NCI-H460 (cell line): ENCODE measurements at regions not wholly inside any gene's neighbourhood (a gene's known extent, or its start where the extent isn't known, plus 50 kb on each side); places are given as distances from the start of the nearest gene placed in this dataset.
"Not testable (repeated sequence)": the region's sequence is repeated elsewhere in the genome, so short reads cannot be mapped to it uniquely, and the experiment has no call there.

ENCODE experiments used
- DNase-seq: peaks from one replicate; pipeline ENCODE4 v3.0.0-alpha.2; 2016; ENCODE audit warnings: low read depth; ENCODE audit errors: extremely low read depth

DNA sequence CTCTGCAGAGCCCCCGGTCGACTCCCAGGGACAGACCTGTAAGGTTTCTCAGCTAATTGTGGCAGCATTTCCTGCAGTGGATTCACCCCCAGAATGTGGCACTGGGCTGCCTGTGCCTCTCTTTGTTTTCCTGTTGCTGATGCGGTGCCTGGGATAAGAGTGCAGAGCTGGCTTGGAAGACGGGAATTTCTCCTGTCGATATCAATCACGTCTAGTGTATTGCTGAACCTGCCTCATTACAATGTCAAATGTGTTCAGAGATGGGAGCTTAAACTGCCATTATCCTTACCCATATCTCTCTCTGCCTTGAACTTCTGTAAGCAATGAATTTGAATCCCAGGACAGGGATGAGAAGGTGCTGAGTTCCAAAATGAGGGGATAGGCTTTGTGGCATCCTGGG is 350.9 kb downstream of the ADGRD1 start:
- DNase-seq, result not testable (repeated sequence)

GRCh38 chr12:131309700-131310099 is 356.0 kb downstream of the ADGRD1 start:
- DNase-seq, result no peak

GRCh38 chr12:131310227-131310969 is 356.7 kb downstream of the ADGRD1 start:
- not testable (repeated sequence) for DNase-seq

- DNase-seq, result not testable (repeated sequence)
Measured at GRCh38 chr12:131311279-131311722, 357.6 kb downstream of the ADGRD1 start.

GRCh38 chr12:131311764-131312163 is 358.1 kb downstream of the ADGRD1 start:
- no peak for DNase-seq

DNA sequence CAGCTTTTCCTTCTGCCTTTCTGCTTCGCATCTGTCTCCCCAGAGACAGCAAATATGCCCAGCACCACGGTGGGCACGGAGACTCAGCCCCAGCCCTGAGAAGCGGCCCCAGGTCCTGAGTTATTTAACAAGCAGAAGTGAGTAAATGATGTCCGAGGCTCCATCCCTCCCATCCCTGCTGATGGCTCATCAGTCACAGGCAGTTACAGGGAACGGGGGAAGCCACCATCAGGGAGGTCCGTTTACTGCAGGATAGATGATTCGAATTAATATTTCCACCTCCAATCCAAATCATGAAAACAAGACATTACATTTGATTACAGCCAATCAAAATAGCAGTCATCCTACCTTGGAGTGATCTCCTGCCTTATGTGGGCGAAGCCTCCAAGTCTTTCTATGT is 358.7 kb downstream of the ADGRD1 start:
- DNase-seq, result not testable (repeated sequence)

DNA sequence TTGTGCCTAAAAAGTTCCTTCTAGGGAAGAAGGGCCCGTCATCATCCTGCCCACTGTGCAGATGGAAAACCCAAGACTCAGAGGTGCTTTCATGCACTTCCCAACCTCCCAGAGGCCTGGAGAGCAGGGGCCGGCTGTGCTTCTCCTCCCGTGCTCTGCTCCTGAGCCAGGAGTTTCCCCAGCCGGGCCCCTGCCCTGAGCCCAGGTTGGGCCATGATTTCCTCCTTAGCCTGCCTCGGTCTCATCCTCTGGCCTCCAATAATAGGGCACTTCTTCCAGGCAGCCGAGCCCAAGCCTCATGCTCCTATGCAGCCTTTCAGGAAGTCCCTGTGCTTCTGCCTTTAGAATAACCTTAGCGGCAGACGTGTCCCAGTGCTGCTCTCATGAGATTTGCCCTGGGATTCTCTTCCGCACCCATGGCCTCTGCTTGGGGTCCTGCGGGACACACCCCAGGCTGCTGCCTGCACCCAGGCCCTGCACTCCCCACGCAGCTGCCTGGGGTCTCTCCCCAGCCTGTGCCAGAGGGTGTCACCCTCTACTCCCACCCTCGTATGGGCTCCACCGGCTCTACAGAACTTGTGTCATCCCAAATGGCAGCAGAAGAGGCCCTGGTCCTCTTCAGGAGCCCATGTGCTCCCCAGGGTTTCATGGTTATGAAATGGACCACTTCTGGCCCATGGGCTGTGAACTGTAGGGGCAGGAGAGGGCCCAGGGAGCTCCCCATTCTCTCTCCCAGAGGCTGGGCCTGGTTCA is 359.3 kb downstream of the ADGRD1 start:
- no peak for DNase-seq

GRCh38 chr12:131313635-131314034 is 359.9 kb downstream of the ADGRD1 start:
- no peak for DNase-seq

DNA sequence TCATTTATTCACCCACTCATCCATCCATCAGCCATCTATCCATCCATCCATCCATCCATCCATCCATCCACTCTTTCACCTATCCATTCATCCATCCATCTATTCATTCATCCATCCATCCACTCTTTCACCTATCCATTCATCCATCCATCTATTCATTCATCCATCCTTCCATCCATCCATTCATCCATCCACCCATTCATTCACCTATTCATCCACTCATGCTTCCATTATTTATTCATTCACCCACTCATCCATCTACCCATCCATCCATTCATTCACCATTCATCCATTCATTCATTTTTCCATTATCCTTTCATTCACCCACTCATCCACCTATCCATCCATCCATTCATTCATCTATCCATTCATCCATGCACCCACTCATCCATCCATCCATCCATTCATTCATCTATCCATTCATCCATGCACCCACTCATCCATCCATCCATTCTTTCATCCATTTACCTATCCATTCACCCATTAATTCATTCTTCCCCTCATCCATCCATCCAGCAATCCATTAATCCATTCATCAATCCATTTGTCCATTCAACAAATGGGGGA is 360.9 kb downstream of the ADGRD1 start:
- no peak for DNase-seq

GRCh38 chr12:131315601-131316000 is 361.9 kb downstream of the ADGRD1 start:
- no peak for DNase-seq

DNA sequence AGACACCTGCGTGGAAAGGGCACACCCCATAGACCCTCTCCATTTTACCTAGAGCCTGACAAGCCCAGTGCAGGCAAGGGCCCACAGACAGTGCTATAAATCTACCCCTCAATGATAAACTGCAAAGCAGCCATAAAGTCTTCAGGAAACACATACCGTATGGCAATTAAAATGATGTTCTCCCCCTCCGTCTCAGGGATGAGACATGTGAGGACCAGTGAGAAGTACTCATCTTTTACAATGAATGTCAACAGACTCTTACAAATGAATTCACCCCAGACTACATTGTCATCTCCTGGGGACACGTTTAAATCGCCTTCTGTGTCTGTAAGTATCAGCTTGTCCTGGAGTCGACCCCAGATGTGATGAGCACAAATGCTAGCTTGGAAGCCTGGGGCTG is 362.7 kb downstream of the ADGRD1 start:
- no peak for DNase-seq

- no peak for DNase-seq
Measured at GRCh38 chr12:131318045-131318685, 364.5 kb downstream of the ADGRD1 start.

GRCh38 chr12:131321988-131322387 is 368.3 kb downstream of the ADGRD1 start:
- DNase-seq, result no peak

GRCh38 chr12:131322460-131322859 is 368.8 kb downstream of the ADGRD1 start:
- DNase-seq, result not testable (repeated sequence)

DNA sequence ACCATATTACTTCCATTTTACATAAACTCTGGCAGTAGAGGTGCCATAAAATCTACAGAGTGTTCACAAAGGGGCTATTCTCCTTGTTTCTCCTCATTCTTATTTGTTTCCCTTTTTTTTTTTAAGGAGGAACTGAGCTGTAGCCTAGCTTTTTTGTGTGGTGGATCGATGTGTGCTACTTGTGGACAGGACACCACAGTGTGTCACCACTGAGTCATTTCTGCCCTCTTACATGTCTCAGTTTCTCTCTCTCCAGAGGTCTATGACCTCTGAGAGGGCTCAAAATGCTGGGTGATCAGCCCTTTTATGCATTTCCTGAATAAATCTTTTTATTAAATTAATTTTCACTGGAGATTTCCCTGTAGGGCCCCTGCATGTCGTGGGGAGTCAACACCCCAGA is 370.2 kb downstream of the ADGRD1 start:
- DNase-seq, result no peak

GRCh38 chr12:131327521-131328488 is 374.1 kb downstream of the ADGRD1 start:
- DNase-seq, result no peak

DNA sequence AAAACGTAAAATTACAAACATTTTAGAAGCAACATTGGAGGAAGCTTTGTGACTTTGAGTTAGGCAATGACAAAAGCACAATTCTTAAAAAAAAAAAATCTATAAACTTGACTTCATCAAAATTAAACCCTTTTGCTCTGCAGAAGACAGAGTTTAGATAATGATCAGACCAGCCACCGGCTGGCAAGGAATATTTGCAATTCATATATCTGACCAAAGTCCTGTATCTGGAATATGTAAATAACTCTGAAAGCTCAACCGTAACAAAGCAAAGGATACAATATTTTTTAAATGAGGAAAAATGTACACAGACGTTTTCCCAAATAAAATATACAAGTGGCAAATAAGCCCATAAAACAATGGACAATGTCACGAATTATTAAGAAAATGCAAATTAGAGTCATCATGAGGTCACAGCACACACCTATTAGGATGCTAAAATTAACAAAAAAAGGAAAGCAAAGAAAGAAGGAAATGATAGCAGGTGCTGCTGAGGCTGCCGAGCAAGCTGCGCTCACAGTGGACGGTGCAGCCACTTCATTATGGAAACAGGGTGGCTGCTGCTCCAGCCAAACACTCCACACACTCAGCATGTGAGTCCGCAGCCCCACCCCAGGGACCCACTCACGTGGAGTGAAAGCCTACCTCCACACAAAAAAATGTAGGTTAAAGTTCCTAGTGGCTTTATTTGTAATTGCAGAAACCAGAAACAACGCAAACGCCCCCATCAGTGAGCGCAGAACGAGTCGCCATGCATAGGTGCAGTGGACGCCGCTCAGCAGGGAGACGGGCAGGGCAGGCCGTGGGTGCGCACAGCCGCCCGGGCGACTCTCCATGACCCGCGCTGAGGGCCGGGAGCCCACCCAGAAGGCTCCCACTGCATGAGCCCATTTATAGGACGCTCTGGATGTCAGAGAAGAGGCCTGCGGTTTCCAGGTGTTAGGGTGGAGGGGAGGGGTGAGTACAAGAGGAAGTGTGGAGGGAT is 375.4 kb downstream of the ADGRD1 start:
- DNase-seq, result not testable (repeated sequence)

- DNase-seq, result no peak
Measured at GRCh38 chr12:131330106-131330815, 376.6 kb downstream of the ADGRD1 start.
